Ascending aorta (tissue), 2 donors: ENCODE measurements at regions not wholly inside any gene's neighbourhood (a gene's known extent, or its start where the extent isn't known, plus 50 kb on each side); places are given as distances from the start of the nearest gene placed in this dataset.

ENCODE experiments used
- DNase-seq, 2 donors: peaks; one replicate each; pipeline ENCODE4 v3.0.0-alpha.2; 2019; ENCODE audit warnings: low spot score in 2 of 2
- H3K27ac ChIP-seq, 2 donors: fragments of 200-600 bp; sonication (generic); one replicate each; pipeline ENCODE4 v1.5.1; 2016 to 2017; ENCODE audit warnings: mild to moderate bottlenecking in 1 of 2
- H3K27me3 ChIP-seq: fragments of 200-600 bp; sonication (generic); one replicate; pipeline ENCODE4 v1.5.1; 2017
- H3K36me3 ChIP-seq, 2 donors: fragments of 200-600 bp; sonication (generic); one replicate each; pipeline ENCODE4 v1.5.1; 2016
- H3K4me1 ChIP-seq, 2 donors: fragments of 200-600 bp; sonication (generic); one replicate each; pipeline ENCODE4 v1.5.1; 2016 to 2017; ENCODE audit warnings: mild to moderate bottlenecking in 1 of 2
- H3K4me3 ChIP-seq, 2 donors: fragments of 200-600 bp; sonication (generic); one replicate each; pipeline ENCODE4 v1.5.1; 2016 to 2017; ENCODE audit warnings: mild to moderate bottlenecking in 1 of 2
- H3K9me3 ChIP-seq, 2 donors: fragments of 200-600 bp; sonication (generic); one replicate each; pipeline ENCODE4 v1.5.1; 2016
- CTCF ChIP-seq, 3 experiments: fragments of 200-600 bp in 2 of 3; fragments of 450-650 bp in 1 of 3; sonication (generic) in 2 of 3; IDR thresholded peaks; one replicate each; pipeline ENCODE4 v1.5.1; 2016 to 2019; ENCODE audit warnings: antibody characterized with exemption in 3 of 3, mild to moderate bottlenecking in 1 of 3, moderate library complexity in 1 of 3
- intact Hi-C: fragments of 100-400 bp; cut with DNase I; formaldehyde crosslinking; loops from one replicate; pipeline ENCODE4 v1.15.1; 2023

- Histone ChIP-seq H3K36me3 (no peaks in the 10 kb centered on the region), H3K4me1 (no peaks in the 10 kb centered on the region), H3K9me3 (no peaks in the 10 kb centered on the region), H3K4me3 (no peak overlapping the region), H3K27me3 (no peaks in the 10 kb centered on the region), H3K27ac (no peak overlapping the region)
- TF ChIP-seq CTCF (IDR thresholded peaks at IDR 0.05) = no peak
- no peak for DNase-seq
- intact Hi-C loops = no loop called here
Observed at GRCh38 chr20:55882286-55882685, 123.0 kb downstream of the CBLN4 start.

- H3K4me3 ChIP-seq = no peak overlapping the region
- no peak for TF ChIP-seq CTCF (IDR thresholded peaks at IDR 0.05)
- H3K27me3 ChIP-seq = no peaks in the 10 kb centered on the region
- no peak overlapping the region for H3K27ac ChIP-seq
- no peaks in the 10 kb centered on the region for H3K9me3 ChIP-seq
- no peak for DNase-seq
- intact Hi-C loops = no loop called here
- H3K4me1 ChIP-seq = no peaks in the 10 kb centered on the region
- H3K36me3 ChIP-seq = no peaks in the 10 kb centered on the region
Observed at GRCh38 chr20:55881204-55881603, 124.1 kb downstream of the CBLN4 start.

- H3K27me3 ChIP-seq = no peaks in the 10 kb centered on the region
- no peaks in the 10 kb centered on the region for H3K36me3 ChIP-seq
- no peaks in the 10 kb centered on the region for H3K4me1 ChIP-seq
- DNase-seq = no peak
- no peaks in the 10 kb centered on the region for H3K9me3 ChIP-seq
- no peak overlapping the region for H3K27ac ChIP-seq
- no peak for TF ChIP-seq CTCF (IDR thresholded peaks at IDR 0.05)
- intact Hi-C loops = no loop called here
- no peak overlapping the region for H3K4me3 ChIP-seq
Observed at GRCh38 chr20:55880361-55880760, 125.0 kb downstream of the CBLN4 start.

GRCh38 chr20:55855052-55855451 lies 150.3 kb downstream of the CBLN4 start:
- H3K27ac ChIP-seq = no peak overlapping the region
- intact Hi-C loops = no loop called here
- DNase-seq = no peak

GRCh38 chr20:55830121-55830827 lies 175.0 kb downstream of the CBLN4 start:
- intact Hi-C loops = no loop called here
- no peaks in the 10 kb centered on the region for H3K36me3 ChIP-seq
- no peaks in the 10 kb centered on the region for H3K9me3 ChIP-seq
- no peaks in the 10 kb centered on the region for H3K27me3 ChIP-seq
- no peak overlapping the region for H3K4me3 ChIP-seq
- H3K27ac ChIP-seq = no peak overlapping the region
- H3K4me1 ChIP-seq = no peaks in the 10 kb centered on the region
- DNase-seq = no peak
- TF ChIP-seq CTCF (IDR thresholded peaks at IDR 0.05) = no peak

More at GRCh38 chr20:55855052-55855451, 150.3 kb downstream of the CBLN4 start:
- no peak for TF ChIP-seq CTCF (IDR thresholded peaks at IDR 0.05)
- Histone ChIP-seq H3K9me3 (no peaks in the 10 kb centered on the region), H3K4me1 (no peaks in the 10 kb centered on the region), H3K4me3 (no peak overlapping the region), H3K36me3 (no peaks in the 10 kb centered on the region), H3K27me3 (no peaks in the 10 kb centered on the region)

- Histone ChIP-seq H3K4me3 (no peak overlapping the region), H3K36me3 (no peaks in the 10 kb centered on the region), H3K27ac (no peak overlapping the region), H3K9me3 (no peaks in the 10 kb centered on the region), H3K4me1 (no peaks in the 10 kb centered on the region), H3K27me3 (no peaks in the 10 kb centered on the region)
- no peak for DNase-seq
- intact Hi-C loops = no loop called here
- no peak for TF ChIP-seq CTCF (IDR thresholded peaks at IDR 0.05)
Observed at GRCh38 chr20:55805138-55805537, 200.2 kb downstream of the CBLN4 start.
